GM13976 (cell line): ENCODE measurements at regions not wholly inside any gene's neighbourhood (a gene's known extent, or its start where the extent isn't known, plus 50 kb on each side); places are given as distances from the start of the nearest gene placed in this dataset.
"Not testable (repeated sequence)": the region's sequence is repeated elsewhere in the genome, so short reads cannot be mapped to it uniquely, and the experiment has no call there.

Source experiments
- DNase-seq: peaks from one replicate; pipeline ENCODE4 v3.0.0; 2012; ENCODE audit warnings: low spot score
- in situ Hi-C: fragments of 300-500 bp; cut with MboI; formaldehyde crosslinking; loops from one replicate; pipeline ENCODE4 v1.12.0; 2022; ENCODE audit warnings: low sequenced_read_pairs, mixed read lengths, inconsistent platforms; ENCODE audit not compliant: unreplicated experiment
- TF ChIP-seq, protein P1 (sequence below): IDR thresholded peaks from 2 replicates; pipeline ENCODE4 v1.5.1; 2012; ENCODE audit warnings: borderline replicate concordance, mild to moderate bottlenecking; ENCODE audit not compliant: insufficient read depth; ENCODE audit errors: extremely low read depth, missing control alignments, control extremely low read depth

DNA sequence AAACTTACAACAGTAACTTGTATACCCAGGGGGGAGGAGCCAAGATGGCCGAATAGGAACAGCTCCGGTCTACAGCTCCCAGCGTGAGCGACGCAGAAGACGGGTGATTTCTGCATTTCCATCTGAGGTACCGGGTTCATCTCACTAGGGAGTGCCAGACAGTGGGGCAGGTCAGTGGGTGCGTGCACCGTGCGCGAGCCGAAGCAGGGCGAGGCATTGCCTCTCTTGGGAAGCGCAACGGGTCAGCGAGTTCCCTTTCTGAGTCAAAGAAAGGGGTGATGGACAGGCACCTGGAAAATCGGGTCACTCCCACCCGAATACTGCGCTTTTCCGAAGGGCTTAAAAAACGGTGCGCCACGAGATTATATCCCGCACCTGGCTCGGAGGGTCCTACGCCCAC lies 278.8 kb downstream of the FAM47B start:
- in situ Hi-C loops, DNase-seq: not testable (repeated sequence)

DNA sequence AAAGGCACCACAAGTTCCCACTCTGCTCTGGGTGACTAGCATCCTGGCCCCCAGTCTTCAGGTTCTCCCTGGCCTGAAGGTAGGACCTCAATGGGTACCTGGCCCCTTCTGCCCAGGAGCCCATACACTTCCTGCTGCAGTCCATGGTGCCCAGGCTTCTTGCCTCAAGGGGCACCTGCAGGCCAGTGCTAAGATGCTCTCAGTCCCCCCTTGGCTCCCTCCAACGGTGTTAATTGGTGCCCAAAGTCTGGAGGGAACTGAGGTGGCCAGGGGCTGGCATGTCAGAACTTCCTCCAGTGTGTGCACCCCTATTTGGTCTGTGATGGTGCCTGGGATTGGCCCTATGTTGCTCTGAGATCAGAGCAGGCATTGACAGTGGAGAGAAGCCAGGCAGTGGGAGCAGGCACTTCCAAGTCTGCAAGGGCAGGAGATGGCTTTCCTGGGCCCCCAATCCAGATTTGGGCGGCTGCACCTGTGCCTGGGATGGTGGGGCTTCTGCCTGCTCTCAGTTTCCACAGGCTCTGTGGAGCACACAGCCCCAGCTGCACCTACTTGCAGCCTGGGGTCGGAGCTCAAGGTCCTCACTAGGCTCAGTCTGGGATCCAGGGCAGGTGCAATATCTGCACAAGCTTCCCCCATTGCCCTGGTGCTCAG lies 301.6 kb downstream of the FAM47B start:
- in situ Hi-C loops: no loop called here
- TF ChIP-seq, protein P1, sequence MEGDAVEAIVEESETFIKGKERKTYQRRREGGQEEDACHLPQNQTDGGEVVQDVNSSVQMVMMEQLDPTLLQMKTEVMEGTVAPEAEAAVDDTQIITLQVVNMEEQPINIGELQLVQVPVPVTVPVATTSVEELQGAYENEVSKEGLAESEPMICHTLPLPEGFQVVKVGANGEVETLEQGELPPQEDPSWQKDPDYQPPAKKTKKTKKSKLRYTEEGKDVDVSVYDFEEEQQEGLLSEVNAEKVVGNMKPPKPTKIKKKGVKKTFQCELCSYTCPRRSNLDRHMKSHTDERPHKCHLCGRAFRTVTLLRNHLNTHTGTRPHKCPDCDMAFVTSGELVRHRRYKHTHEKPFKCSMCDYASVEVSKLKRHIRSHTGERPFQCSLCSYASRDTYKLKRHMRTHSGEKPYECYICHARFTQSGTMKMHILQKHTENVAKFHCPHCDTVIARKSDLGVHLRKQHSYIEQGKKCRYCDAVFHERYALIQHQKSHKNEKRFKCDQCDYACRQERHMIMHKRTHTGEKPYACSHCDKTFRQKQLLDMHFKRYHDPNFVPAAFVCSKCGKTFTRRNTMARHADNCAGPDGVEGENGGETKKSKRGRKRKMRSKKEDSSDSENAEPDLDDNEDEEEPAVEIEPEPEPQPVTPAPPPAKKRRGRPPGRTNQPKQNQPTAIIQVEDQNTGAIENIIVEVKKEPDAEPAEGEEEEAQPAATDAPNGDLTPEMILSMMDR: no peak
- DNase-seq: no peak

DNA sequence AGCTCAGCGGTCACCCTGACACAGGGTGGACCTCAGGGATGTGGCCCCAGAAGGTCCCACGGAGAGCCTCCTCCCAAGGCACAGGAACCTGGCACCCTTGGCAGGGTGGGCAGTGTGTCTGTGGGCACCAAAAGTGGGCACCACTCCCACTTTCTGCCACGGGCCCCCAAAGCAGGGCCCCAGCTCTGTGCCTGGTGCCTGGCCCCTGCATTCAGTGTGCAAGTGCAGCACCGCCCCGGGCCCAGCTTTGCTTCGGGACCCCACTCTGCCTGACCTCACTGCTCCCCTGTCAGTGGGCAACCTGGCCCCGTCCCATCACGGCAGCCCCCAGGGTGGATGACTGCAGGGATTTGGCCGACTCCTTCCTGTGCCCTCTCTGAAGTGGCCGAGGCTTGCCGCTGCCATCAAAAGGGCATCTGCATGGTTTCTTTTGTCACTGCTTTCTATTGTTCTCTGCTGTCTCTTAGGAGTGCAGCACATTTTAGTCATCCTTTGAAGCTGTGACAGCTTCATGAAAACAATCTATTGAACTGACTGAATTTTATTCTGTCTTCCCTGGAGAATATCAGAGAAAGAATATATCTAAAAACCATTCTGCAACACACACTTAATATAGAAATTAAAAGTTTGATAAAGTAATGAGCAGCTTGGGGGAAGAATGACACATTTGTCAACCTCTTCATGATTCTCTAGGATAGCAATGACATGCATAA lies 302.4 kb downstream of the FAM47B start:
- TF ChIP-seq, protein P1: no peak
- no peak for DNase-seq
- in situ Hi-C loops: no loop called here

DNA sequence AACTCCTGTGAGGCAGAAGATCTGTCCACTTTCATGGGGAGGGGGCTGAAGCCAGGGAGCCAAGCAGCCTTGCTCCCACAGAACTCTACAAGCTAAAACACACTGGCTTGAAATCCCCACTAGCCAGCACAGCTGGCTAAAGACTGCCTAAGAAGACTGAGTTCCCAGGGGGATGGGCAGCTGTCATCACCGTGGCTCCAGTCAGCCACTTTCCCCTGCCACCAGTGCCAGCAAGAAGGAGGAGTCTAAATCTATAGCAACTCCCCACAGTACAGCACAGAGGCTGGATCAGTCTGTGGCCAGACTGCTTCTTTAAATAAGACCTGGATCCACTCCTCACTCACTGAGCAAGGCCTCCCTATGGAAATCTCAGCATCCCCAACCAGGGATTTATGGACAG lies 308.6 kb downstream of the FAM47B start:
- in situ Hi-C loops: no loop called here
- no peak for DNase-seq
- TF ChIP-seq, protein P1: no peak

DNA sequence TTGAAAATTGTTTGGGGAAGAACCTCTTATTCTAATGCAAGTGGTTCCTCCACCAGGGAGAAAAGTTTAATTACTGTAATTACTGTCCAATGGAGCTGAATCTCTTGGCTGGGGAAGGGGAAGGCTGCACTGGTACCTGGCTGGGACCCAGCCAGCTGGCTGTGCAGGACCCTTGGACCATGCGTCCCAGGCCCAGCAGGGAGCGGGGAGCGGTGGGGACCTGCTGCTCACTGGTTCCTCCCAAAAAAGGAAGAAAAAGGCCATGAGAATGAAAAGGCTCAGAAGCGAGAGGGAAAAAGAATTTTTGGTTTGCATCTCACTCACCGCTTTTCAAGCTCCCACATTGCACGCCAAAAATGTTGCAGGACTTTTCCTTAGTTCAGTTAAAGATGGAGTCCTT lies 333.5 kb downstream of the FAM47B start:
- TF ChIP-seq, protein P1: no peak
- in situ Hi-C loops: no loop called here

DNA sequence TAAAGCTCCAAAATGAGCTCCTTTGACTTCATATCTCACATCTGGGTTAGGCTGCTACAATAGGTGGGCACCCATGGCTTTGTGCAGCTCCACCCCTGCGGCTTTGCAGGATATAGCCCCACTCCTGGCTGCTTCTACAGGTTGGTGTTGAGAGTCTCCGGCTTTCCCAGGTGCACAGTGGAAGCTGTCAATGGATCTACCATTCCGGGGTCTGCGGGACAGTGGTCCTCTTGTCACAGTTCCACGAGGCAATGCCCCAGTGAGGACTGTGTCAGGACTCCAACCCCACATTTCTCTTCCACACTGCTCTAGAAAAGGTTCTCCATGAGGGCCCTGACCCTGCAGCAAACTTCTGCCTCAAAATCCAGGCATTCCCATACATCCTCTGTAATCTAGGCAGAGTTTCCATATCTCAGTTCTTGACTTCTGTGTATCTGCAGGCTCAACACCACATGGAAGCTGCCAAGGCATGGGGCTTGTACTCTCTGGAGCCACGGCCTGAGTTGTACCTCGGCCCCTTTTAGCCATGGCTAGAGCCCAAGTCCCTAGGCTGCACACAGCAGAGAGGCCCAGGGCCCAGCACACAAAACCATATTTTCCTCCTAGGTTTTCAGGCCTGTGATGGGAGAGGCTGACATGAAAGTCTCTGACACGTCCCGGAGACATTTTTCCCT lies 342.8 kb downstream of the FAM47B start:
- in situ Hi-C loops: no loop called here
- no peak for DNase-seq
- TF ChIP-seq, protein P1: no peak

More for the DNA sequence above, 333.5 kb downstream of the FAM47B start:
- DNase-seq: no peak

DNA sequence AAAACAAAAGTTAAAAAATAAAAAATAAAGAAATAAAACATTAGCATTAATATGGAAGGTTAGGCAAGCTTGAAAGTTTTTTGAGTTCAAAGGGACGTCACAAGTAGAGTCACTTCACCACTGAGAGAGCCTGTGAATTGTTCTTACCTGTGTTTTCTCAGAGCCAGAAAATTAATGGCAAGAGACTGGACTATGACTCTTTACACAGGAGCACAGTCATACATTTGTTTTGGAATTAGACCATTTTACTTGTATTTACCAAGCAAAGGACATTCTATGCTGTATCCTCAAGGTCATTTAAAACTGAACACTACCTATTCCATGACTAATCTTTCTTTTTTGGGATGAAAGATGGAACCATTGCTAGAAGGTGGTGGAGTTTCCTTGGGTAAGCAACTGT lies 346.1 kb downstream of the FAM47B start:
- TF ChIP-seq, protein P1: no peak

More for the DNA sequence above, 346.1 kb downstream of the FAM47B start:
- DNase-seq: no peak
- in situ Hi-C loops: no loop called here
